Activated B cell treated with CpG ODN at 0.5 μM for 24 hours (primary cell): ENCODE measurements at regions not wholly inside any gene's neighbourhood (a gene's known extent, or its start where the extent isn't known, plus 50 kb on each side); places are given as distances from the start of the nearest gene placed in this dataset.

ENCODE experiments used
- ATAC-seq: fragments of 200-7000 bp; cut with Tn5 transposase; one replicate; pipeline ENCODE4 v1.10.0; 2021; ENCODE audit warnings: low read depth, mild to moderate bottlenecking, moderate library complexity
- CTCF ChIA-PET: fragments of 350-600 bp; sonication (Branson Sonifier 250); formaldehyde crosslinking; loops from one replicate; lab custom pipeline; 2021; ENCODE audit warnings: antibody characterized with exemption; lab: Charles Lee
- POLR2A ChIA-PET: fragments of 350-600 bp; sonication (Branson Sonifier 250); formaldehyde crosslinking; loops from one replicate; lab custom pipeline; 2021; ENCODE audit warnings: antibody characterized with exemption; lab: Charles Lee
- DNase-seq: peaks from one replicate; pipeline ENCODE4 v3.0.0; 2022
- H3K27ac Mint-ChIP-seq: one replicate; pipeline ENCODE4 v1.8.0; 2020; ENCODE audit warnings: mixed read lengths
- H3K27me3 Mint-ChIP-seq: one replicate; pipeline ENCODE4 v1.8.0; 2021; ENCODE audit warnings: mixed read lengths
- H3K36me3 Mint-ChIP-seq: one replicate; pipeline ENCODE4 v1.8.0; 2021; ENCODE audit warnings: low read depth, mixed read lengths
- H3K4me1 Mint-ChIP-seq: one replicate; pipeline ENCODE4 v1.8.0; 2021; ENCODE audit warnings: mixed read lengths
- H3K4me3 Mint-ChIP-seq: one replicate; pipeline ENCODE4 v1.8.0; 2020; ENCODE audit warnings: mild to moderate bottlenecking, mixed read lengths
- H3K9me3 Mint-ChIP-seq: one replicate; pipeline ENCODE4 v1.8.0; 2020; ENCODE audit warnings: mixed read lengths
- CTCF ChIP-seq: fragments of 200-600 bp; IDR thresholded peaks from one replicate; pipeline ENCODE4 v1.8.0; 2022; ENCODE audit warnings: antibody characterized with exemption, mild to moderate bottlenecking
- intact Hi-C: fragments of 100-400 bp; cut with micrococcal nuclease; formaldehyde crosslinking; loops from one replicate; pipeline ENCODE4 v1.15.1; 2024

GRCh38 chr5:128876569-128877382 is 88.5 kb upstream of the SLC27A6 start:
- H3K27ac Mint-ChIP-seq, result no peak overlapping the region
- H3K27me3 Mint-ChIP-seq, result no peaks in the 10 kb centered on the region
- H3K4me1 Mint-ChIP-seq, result no peaks in the 10 kb centered on the region
- no peaks in the 10 kb centered on the region for H3K9me3 Mint-ChIP-seq
- TF ChIP-seq CTCF, result no peak
- H3K36me3 Mint-ChIP-seq, result no peaks in the 10 kb centered on the region
- ATAC-seq (no peak), DNase-seq (no peak)
- ChIA-PET POLR2A (no interaction called here), CTCF (no interaction called here)
- intact Hi-C loops, result no loop called here
- H3K4me3 Mint-ChIP-seq, result no peak overlapping the region

GRCh38 chr5:128877476-128877875 is 87.8 kb upstream of the SLC27A6 start:
- no peaks in the 10 kb centered on the region for H3K36me3 Mint-ChIP-seq
- no peak for TF ChIP-seq CTCF
- ChIA-PET CTCF (no interaction called here), POLR2A (no interaction called here)
- ATAC-seq, result no peak
- no peak overlapping the region for H3K27ac Mint-ChIP-seq
- H3K9me3 Mint-ChIP-seq, result no peaks in the 10 kb centered on the region
- H3K4me3 Mint-ChIP-seq, result no peak overlapping the region
- no peak for DNase-seq
- intact Hi-C loops, result no loop called here
- no peaks in the 10 kb centered on the region for H3K4me1 Mint-ChIP-seq
- H3K27me3 Mint-ChIP-seq, result no peaks in the 10 kb centered on the region

- intact Hi-C loops, result no loop called here
- ChIA-PET POLR2A (no interaction called here), CTCF (no interaction called here)
- Mint-ChIP-seq H3K4me3 (no peak overlapping the region), H3K27me3 (no peaks in the 10 kb centered on the region), H3K36me3 (no peaks in the 10 kb centered on the region), H3K4me1 (no peaks in the 10 kb centered on the region), H3K27ac (no peak overlapping the region), H3K9me3 (peaks cover 2% of the 10 kb centered on the region)
- no peak for DNase-seq
- TF ChIP-seq CTCF, result no peak
- no peak for ATAC-seq
These were observed 83.7 kb upstream of the SLC27A6 start for GRCh38 chr5:128881502-128882018.

GRCh38 chr5:128885649-128886255 is 79.5 kb upstream of the SLC27A6 start:
- intact Hi-C loops, result no loop called here
- Mint-ChIP-seq H3K36me3 (no peaks in the 10 kb centered on the region), H3K27me3 (no peaks in the 10 kb centered on the region), H3K9me3 (peaks cover 2% of the 10 kb centered on the region), H3K4me3 (no peak overlapping the region), H3K27ac (no peak overlapping the region), H3K4me1 (no peaks in the 10 kb centered on the region)
- no peak for TF ChIP-seq CTCF
- ATAC-seq (no peak), DNase-seq (no peak)
- CTCF ChIA-PET, result no interaction called here
- POLR2A ChIA-PET, result no interaction called here

- no peak overlapping the region for H3K4me3 Mint-ChIP-seq
- H3K27ac Mint-ChIP-seq, result no peak overlapping the region
- ChIA-PET POLR2A (no interaction called here), CTCF (no interaction called here)
- intact Hi-C loops, result no loop called here
- H3K36me3 Mint-ChIP-seq, result no peaks in the 10 kb centered on the region
- H3K4me1 Mint-ChIP-seq, result no peaks in the 10 kb centered on the region
- peaks cover 3% of the 10 kb centered on the region for H3K9me3 Mint-ChIP-seq
- DNase-seq, result no peak
- ATAC-seq, result no peak
- no peak for TF ChIP-seq CTCF
- H3K27me3 Mint-ChIP-seq, result no peaks in the 10 kb centered on the region
These were observed 70.2 kb upstream of the SLC27A6 start for GRCh38 chr5:128895122-128895521.
